ENCODE measurements at regions not wholly inside any gene's neighbourhood (a gene's known extent, or its start where the extent isn't known, plus 50 kb on each side); places are given as distances from the start of the nearest gene placed in this dataset.

DNA sequence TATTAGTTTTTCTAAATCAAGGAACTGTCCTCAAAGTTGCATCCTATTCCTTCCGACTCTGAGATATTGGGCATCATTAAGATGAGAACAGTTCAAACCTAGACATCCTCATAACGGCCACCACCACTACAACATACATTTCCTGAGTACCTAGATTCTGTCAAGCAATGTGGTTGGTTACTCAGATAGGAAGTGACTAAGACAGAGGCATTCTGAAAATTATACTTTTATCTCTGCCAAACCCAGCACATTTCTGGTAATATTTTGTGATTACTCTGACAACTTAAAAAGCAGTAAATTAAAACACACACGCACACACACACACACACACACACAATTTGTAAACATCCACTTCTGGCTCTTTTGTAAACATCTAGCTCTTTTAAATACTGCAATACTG, 291.2 kb upstream of the MEOX2 start:
- no peak for DNase-seq

DNA sequence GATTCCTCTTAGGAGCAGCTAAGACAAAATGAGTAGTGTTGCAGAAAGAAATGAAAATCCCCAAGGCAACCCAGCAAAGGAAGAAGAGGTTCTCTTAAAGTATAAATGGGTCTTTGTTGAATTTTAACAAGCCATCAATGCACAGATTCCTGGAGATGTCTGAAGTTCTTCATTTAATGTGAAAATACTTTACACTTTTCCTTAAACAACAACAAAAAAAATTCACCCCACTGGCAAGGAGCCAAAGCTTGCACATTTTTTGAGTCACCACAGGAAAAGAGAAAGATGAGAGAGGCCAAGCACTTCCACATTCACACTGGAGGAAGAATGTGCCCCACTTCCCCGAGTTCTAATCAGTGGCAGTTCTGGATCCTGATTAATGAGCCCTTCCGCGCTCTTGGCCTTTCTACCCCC, 286.4 kb upstream of the MEOX2 start:
- no peak for DNase-seq

DNA sequence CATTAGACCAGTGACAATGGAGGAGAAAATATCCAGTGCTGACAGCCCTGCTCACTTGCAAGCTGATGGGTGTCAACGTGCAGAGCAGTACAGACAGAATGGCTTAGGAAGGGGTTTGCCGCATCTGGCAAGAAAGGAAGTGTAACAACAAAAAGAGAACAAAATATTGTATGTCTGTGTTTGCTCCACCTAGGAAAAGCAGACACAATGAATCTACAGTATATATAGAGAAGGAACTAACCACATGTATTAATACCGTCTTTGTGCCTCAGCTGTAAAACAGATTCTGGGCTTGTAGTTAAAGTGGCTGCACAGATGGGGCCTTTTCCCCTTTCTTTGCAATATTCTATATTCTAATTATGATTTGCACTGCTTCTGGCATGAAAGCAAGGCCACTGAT, 281.1 kb upstream of the MEOX2 start:
- DNase-seq = no peak

DNA sequence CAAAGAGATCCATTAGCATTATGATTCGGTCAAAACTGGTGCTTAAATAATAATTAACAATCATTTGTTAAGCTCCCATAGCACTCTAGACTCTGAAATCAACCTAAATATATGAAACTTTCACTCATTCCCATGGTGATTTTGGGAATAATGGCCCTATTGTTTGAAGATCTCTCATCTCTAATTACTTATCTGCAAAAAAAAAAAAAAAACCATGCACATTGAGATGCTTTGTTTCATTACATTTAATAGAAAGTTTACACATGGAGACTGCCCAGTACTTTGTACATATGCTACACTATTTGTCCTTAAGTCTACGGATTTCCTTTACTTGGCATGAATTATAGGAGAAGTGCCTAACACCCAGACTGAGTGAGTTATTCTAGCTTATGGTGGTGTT, 280.6 kb upstream of the MEOX2 start:
- DNase-seq = no peak

DNA sequence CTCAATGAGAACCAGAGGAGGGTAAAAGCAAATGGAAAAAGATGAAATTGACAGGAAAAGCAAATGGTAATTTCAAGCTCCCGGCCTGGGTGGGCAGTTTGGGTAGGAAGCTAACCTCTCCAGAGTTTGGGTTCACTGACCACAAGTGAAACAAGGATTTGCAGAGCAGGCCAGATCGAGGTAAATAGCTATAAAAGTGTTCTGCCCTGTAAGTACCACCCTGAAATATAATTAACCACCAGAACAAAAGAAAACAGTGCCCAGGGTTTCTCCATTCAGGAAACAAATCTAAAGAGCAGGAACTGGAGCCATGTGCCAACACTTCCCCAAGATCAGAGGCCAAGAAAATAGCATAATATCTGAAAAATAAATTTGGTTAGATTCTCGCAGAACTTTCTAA, 276.7 kb upstream of the MEOX2 start:
- no peak for DNase-seq

DNA sequence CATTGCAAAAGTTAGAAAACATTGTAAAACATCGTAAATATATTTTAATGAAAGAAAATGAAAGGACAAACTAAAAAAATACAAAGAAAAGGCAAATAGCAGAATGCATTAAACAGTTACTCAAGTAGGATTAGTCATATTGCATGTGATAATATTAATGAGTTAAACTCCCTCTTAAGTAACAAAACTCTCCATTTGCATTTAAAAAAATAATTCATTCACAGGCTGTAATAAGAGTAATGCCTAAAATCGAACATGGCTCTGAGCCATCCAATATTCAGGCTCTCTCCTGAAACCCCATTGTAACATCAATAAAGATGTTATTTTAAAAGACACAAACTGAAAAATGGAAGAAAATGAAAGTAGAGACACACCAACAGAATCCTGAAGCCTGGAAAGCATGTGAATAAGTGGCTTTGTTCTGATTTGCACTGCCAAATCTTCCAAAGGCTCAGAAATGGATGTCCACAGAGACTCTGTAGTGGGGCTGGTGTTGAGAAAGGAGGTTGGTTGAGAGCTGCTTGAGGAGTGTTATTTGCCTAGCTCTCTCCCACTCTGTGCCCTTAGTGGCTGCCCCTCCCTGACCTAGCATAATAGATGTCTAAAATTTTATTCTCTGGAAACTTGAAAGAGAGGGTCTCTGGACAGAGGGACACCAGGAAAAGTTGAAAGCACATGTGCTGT, 268.3 kb upstream of the MEOX2 start:
- DNase-seq = no peak

DNA sequence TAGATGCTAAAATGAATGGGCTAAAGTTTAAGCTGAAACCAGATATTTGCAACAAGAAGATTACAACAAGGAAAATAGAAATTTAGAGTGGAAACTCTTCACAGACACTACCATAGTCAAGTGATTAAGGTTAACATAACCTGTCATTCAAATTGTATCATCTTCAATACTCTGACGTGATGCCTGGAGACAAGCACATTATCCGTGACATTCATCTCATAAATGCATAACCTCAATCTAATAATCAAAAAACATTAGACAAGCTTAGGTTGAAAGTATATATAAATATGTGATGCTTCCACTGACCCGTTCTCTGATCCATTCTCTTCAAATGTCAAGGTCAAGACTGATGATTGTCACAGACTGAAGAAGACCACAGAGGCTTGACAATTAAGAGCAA, 263.8 kb upstream of the MEOX2 start:
- DNase-seq = no peak

DNA sequence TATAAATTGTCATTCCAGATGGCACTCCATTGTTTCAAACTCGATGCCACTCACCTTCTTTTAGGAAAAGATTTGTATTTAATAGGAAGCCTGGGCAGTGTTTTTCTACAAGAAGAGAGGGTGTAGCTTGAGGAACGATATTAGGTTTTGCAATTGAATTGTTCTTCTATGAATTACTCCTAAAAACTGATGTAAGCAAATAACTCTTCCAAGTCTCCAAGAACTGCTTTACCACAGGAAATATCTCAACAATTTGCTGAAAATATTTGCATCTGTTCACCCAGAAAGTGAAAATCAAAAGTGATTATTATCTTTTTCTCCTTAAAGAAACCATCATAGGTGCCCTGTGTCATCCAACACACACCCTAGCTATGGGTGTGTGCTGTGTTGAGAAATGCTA, 261.3 kb upstream of the MEOX2 start:
- no peak for DNase-seq

DNA sequence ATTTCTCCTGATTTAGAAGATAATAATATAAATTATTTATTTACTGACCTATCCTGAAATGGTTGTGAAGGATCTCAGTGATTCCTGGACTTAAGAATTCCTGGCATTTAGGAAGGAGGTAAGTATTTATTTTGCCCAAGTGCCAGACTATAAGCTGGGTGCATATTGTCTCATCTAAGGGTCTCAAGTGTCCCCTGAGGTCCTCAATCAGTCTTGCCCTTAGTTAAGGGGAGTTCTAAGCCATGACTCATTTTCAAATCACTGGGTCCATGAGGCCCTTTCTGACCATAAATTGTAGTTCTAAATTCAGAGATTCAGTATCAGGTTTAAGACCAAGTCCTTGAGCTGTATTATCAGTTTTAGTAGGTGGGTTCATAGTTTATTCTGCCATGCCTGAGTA, 251.6 kb upstream of the MEOX2 start:
- no peak for DNase-seq

DNA sequence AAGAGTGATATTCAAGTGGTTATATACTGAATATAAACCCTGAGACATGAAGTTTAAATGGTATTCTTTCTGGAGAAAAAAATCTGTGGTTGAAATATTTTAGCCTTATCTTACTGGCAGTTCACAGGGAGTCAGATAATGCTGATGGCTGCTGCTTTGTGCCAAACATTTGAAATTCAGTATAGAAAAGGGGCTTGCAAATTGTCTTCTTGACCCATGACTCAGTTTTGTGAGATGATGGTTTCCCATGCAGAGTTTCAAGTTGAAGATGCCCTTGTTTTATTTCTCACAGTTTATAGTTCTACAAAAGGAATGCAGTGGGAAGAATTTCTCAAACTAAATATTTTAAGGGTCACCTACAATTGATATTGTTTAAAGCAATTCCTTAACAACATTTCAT, 251.1 kb upstream of the MEOX2 start:
- DNase-seq = no peak

DNA sequence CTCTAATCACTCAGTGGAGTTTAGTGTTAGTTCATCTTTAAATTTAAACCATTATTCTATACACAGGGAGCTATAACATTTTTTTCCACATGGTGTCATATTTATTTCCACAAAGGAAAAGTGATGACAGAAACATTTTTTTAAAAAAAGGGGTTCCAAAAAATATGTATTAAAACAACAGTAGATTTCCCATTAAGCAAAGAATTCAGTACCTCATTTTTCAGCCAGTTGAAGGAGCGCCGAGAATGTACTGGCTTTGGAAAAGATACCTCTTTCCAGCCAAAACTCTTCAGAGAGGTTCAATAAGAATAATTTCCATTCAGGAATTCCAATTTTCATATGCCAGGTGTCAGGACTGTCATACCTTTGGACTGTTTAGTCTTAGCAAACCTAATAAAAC, 250.5 kb upstream of the MEOX2 start:
- no peak for DNase-seq

DNA sequence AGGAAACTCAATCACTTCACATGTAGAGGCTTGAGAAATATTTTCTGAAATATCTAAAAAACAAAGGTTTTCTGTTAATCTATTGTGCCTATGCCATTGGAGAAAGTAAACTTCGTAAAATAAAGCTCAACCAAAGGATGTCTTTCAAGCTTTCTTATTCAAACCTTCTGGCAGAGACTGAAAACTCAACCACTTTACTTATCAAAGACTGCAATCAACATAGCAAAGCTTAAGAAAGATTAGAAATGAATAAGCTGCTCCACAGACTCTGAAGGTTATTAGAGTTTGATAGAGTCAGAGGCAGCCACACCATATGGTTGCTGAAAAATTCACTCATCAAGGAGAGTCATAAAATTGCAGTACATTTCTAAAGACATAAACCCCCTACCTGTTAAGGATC, 245.8 kb upstream of the MEOX2 start:
- DNase-seq = no peak

DNA sequence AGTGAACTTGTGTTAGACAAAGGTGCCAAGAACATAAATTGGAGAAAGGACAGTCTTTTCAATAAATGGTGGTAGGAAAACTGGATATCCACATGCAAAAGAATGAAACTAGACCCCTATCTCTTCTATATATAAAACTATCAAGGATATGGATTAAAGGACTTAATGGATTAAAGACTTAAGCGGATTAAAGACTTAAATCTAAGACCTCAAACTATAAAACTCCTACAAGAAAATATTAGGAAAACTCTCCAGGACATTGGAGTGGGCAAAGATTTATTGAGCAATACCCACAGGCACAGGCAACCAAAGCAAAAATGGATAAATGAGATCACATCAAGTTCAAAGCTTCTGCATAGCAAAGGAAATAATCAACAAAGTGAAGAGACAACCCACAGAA, 242.9 kb upstream of the MEOX2 start:
- DNase-seq = no peak

DNA sequence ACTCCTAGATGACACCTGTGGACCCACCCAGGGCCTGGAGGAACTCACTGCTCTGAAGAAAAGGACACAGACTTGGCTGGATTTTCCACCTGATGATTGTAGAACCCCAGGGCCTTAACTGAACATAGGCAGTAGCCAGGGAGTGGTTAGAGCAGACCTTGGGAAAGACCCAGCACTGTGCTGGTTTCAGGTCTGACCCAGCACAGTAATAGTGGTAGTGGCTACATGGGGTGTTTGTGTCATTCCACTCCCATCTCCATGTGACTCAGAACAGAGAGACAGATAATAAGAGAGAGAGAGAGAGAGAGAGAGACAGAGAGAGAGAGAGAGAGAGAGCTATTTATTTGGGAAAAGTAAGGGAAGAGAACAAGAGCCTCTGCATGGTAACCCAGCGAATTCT, 239.1 kb upstream of the MEOX2 start:
- no peak for DNase-seq

DNA sequence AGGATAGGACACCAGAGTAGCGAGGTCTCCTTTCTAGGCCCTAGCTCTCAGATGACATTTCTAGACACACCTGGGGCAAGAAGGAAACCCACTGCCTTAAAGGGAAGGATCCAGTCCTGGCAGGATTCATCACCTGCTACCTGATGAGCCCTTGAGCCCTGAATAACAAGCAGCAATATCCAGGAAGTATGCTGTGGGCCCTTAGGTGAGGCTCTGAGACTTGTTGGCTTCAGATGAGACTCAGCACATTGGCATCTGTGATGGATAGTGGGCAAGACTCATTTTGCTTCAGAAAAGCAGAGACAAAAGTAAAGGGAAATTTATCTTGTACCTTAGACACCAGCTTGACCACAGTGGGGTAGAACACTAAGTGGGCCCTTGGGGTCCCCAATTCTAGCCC, 238.4 kb upstream of the MEOX2 start:
- DNase-seq = no peak

DNA sequence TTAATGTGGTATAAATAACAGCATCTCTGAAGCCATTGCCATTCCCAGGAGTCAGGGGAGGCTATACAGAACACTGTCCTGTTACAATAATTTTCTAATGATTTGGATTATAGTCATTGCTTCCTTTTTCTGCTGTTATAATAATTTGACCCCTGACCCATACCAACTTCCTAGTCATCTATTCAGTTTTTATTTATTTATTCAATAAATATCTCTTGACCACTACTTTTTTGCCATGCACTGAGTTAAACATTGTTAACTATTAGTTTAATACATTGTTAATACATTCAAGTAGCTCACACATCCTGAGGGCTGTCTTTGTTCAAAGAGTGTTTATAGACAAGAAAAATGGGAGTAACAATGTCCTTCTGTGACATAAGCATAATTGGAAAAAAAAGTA, 235.5 kb upstream of the MEOX2 start:
- DNase-seq = no peak

DNA sequence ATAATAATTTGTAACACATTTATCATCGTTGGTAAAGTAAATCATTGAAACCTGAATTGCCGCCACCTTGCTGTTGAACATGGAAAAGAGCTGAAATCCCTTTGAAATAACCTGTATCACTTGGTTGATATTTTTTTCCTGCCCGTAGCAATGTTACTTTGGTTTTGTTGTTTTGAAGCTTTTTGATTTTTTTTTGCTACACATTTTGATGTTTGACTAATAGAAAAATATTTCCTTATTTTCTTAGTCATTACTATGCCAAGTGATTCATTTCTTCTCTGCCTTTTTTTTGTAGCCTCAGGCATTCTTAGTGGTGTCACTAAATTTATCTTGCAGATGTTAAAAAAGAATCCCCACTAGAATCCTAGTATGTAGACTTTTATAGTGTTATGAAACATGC, 235.1 kb upstream of the MEOX2 start:
- no peak for DNase-seq

DNA sequence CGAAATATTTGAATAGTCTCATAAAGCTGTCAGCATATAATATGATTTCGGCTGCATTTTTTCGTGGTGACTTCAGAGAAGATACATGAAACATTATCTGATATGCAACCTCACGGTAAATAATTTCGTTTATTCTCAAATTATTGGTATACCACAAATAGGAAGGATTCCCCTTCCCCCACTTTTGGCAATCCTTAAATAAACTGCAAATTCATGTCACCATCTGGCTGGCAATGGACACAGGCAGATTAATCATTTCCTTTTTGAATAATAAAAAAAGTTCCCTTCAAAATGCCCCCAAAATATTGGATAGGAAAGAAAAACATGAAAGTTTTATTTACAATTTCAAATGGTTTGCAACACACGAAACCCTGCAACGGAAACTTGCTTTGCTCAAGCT, 234.5 kb upstream of the MEOX2 start:
- no peak for DNase-seq

DNA sequence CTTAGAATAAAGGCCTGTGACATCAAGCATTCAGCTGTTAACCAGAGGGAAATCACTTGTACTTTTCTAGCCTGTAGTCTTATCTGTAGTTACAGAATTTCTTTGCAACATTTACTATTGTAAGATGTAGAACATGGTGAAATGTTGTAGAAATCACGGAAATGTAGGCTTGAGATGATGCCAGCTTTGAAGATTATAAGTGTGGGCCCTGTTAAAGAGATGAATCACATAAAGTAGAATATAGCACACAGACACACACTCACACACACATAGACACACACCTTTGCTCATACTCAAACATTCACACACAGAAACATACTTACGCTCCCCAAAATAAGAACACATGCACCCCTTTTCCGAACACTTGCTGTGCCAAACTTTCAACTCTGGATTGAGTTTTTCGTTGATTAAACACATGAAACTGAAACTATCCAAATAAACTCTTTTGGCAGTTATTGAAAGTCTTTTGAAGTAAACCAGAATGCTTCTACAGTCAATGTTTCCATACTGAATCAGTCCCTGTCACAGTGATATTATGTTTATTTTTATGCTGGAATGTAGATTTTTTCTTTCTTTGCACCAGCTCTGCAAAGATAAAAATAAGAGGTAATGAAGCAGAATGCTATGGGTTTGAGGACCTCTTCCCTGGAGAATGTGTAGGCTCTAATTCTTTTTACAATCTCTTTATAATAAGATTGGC, 230.3 kb upstream of the MEOX2 start:
- DNase-seq = no peak

DNA sequence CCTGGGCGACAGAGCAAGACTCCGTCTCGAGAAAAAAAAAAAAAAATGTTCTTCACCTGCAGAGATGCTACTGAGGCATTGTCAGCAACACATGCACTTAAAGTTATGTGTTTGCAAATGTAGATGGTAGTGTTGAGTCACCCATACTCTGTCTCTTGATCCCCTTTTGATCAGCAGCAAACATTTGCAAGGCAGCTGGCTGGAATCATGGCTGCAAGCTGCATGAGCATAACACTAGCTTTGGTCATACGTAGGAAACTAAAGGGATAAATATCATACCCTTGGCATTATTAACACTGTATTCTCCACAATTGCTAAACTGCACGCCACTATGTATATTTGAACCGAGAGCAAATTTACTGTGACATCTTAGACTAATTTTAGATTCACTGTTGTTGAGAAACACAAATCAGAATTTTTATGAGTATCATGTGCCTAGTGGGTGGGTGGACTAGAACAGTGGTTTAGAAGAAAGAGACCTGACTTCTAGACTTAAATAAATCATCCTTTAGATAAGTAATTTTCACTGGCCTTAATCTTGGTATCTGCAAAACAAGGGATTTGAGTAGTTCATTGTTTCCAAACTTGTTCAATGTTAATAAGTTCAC, 229.3 kb upstream of the MEOX2 start:
- no peak for DNase-seq

DNA sequence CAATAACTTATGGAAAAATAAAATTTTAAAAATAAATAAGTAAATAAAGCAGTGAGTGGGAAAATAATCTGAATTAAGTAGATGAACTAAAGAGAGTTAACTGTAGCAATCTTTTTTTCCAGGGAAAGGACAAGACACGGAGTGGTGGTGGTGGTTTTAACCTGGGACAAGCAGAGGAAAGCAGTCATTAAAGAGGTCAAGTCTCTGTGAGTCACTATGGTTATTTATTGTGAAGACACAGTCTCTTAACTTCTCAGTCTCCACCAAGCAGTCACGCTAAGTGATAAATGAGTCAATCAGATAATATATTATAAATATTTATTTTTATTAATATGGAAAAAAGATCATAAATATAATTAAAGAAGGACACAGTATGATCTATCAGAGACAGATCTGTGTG, 228.1 kb upstream of the MEOX2 start:
- DNase-seq = no peak

DNA sequence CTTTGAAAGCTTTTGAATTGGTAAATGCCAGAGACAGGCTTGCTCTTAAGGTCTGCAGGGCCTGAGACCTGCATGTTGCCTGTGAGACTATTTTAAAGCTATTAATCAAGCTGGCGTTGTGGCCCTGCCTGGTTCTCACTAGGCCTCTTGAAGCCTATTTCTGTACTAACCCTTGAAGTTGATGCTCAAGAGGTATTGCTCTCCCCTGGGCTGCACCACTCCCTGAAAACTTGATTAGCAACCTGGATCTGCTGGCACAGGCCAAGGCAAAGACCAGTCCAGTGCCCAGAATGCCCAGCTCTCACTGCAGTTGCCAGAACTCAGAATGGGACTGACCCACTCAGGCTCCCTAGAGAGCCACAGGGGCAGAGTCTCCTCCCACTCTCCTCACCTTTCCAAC, 220.0 kb upstream of the MEOX2 start:
- no peak for DNase-seq

DNA sequence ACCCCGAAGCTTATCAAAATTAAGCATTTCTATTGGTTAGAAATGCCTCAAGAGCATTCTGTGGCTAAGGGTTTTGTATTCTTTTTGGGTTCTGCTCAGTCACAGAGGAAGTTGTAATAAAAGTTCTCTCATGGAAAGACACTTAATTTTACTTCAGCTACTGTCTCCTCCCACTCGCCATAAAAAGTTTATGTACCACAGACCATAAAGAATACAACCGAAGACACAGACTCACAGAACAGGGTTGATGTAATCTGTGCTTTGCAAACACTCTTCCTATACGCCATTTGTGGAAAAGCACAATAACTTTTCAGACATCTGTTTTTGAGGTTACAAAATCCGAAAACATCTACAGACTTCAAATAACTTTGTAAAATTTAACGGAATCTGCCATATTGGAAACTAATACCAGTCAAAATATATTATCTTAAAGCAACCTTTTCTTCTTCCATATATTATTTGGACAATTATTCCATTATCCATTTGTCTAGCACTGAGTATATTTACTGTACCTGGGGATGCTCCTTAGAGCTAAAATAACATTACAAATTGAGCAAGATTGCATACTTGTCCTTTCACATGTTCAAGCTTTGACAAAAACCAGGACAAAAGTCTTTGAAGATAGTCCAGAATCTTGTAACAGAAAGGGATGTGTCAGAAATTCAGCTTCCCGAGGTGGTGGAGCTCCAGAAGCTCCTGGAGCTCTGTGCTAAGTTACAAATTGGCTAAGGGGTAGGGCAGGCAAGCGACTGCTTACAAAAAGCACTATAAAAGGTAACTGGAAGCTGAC, 219.0 kb upstream of the MEOX2 start:
- DNase-seq = no peak
